RCC 7860 (cell line): ENCODE measurements at regions not wholly inside any gene's neighbourhood (a gene's known extent, or its start where the extent isn't known, plus 50 kb on each side); places are given as distances from the start of the nearest gene placed in this dataset.
"Not testable (repeated sequence)": the region's sequence is repeated elsewhere in the genome, so short reads cannot be mapped to it uniquely, and the experiment has no call there.

Source experiments
- DNase-seq: peaks from one replicate; pipeline ENCODE4 v3.0.0-alpha.2; 2015; ENCODE audit warnings: low spot score
- FAIRE-seq: peaks from 2 replicates; lab custom pipeline; 2012; peaks lifted over from hg19 to GRCh38; lab: Jason Lieb, UNC

DNA sequence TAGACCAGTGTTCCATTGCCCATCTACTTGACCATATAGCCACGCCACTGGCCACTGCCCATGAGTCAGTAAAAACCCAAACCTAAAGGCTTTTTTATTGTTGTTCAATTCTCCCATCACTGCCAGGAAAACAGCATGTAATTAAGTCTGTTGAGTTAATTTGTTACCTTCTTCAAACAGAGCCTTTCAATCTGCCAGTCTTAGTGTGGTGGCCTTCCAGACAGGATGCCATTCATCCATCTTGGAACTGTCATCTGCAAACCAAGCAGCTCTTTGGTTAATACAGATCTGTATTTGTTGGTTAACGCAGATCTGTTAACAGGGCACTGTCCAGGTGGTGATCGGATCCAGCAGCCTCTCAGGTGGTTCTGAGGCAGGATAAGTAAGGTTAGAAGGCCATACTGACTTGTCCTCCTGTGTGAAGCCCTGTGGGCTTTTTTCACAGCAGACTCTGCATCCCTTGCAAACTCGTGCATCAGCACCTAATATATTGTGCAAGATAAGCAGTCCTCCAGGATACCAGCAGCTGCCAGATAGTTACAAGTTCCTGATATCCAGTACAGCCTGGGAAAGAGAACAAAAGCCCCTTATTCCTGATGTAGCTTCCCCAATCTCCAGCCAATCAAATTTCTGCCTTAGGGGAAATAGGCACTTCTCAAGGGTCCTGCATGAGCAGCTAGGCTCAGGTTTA, 59.1 kb upstream of the DHRS4 start:
- no peak for DNase-seq
- FAIRE-seq: no peak

DNA sequence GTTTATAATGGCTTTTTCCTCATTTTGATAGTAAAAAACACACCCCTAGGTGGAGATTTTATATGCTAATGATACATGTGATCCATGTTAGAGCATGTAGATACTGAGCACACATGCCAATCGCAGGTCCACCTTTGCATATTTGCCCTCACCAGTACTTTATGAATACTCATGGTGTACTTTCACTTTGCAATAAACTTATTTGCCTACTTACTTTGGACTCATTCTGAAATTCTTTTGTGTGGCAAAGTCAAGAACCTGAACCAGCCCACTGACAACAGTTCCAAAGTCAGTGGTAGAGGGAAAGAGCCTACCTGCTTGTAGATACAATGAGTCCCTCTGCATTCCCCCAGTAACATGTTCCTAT, 58.5 kb upstream of the DHRS4 start:
- DNase-seq (no peak), FAIRE-seq (no peak)

- no peak for FAIRE-seq
- DNase-seq: no peak
These were observed 58.1 kb upstream of the DHRS4 start for GRCh38 chr14:23895480-23895879.

- FAIRE-seq (no peak), DNase-seq (no peak)
These were observed 56.9 kb upstream of the DHRS4 start for GRCh38 chr14:23896609-23897153.

DNA sequence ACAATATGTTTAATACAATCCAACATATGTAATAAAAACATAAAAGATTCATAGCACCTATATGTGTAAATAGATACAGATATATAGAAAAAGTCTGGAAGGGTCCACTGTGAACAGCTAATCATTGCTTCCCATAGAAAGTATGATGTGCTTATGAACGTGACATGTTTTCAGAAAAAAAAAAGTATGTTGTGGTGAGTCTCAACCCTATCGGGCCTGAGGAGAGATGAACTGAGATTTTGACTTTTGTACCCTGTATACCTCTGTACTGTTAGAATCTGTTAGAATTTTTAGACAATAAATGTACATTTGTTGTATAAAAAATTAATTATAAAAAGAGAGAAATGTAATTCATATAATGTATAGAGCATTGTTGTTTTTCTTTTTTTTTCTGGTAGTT, 56.3 kb upstream of the DHRS4 start:
- FAIRE-seq, DNase-seq: not testable (repeated sequence)

GRCh38 chr14:23898359-23898758, 55.2 kb upstream of the DHRS4 start:
- not testable (repeated sequence) for DNase-seq, FAIRE-seq

DNA sequence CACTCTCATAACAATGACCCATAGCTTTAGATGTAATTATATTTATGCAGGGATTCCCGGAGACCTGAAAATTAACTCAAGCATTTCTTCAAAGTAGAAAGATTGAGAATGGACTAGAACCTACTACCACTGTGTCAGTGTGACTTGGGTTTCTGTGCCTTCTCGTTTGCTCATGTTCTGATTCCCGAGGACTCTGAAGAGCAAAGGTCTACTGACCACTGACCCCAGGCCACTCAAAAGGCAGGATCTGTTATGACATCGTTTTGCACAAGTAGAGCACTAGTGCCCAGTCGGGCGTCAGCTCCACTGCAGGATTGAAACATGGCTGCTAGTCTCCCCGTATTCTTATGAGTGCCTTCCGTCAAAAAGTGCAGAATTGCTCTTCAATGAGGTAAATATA, 53.8 kb upstream of the DHRS4 start:
- DNase-seq (no peak), FAIRE-seq (no peak)

DNA sequence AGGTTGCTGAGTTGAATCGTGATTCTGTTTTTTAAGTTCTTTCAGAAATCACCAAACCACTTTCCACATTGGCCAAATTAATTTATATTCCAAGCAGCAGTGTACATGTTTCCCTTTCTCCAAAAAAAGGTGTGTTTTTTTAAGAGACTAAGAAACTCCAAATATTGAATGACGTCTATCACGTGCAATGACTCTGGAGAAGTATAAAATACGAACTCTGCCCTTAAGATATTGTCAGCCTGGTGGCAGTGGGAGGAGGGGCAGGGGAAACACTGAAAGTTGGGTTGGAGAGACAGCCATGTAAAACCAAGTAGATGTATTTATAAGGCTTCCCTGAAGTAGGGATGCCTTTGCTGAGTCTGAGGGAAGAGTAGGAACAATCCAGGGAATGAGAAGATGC, 50.1 kb upstream of the DHRS4 start:
- DNase-seq (no peak), FAIRE-seq (no peak)
